IMR-90 (cell line): ENCODE measurements at regions not wholly inside any gene's neighbourhood (a gene's known extent, or its start where the extent isn't known, plus 50 kb on each side); places are given as distances from the start of the nearest gene placed in this dataset.

Experiments
- ATAC-seq: fragments of 200-7000 bp; cut with Tn5 transposase; 2 replicates; pipeline ENCODE4 v1.9.1; 2020; ENCODE audit warnings: low read depth, mild to moderate bottlenecking, moderate library complexity
- BruUV-seq: library from RNA; stranded (reverse); fragments of 400-500 nt; replicated peaks from 2 replicates; lab custom pipeline; 2021; lab: Mats Ljungman, UMichigan
- CTCF ChIA-PET: fragments of 300-600 bp; formaldehyde crosslinking; extraction: SDS; loops from one replicate; lab custom pipeline; 2021; ENCODE audit warnings: antibody characterized with exemption; lab: Yijun Ruan, JAX
- POLR2A ChIA-PET: fragments of 300-600 bp; sonication (Branson Sonifier 250); formaldehyde crosslinking; loops from one replicate; lab custom pipeline; 2022; ENCODE audit warnings: antibody characterized with exemption; ENCODE audit not compliant: unreplicated experiment; lab: Charles Lee
- DNase-seq: peaks from one replicate; pipeline ENCODE4 v3.0.0; 2013
- H2AFZ ChIP-seq: replicated peaks from 2 replicates; pipeline ENCODE3; 2013; ENCODE audit warnings: low read length, mild to moderate bottlenecking; ENCODE audit not compliant: poor library complexity
- H2AK5ac ChIP-seq: 2 replicates; pipeline ENCODE4 v1.6.1; 2013; ENCODE audit warnings: low read depth, low read length, inconsistent platforms
- H2AK9ac ChIP-seq: replicated peaks from 2 replicates; pipeline ENCODE3; 2013; ENCODE audit warnings: mild to moderate bottlenecking, low read depth, low read length, moderate library complexity; ENCODE audit not compliant: poor library complexity
- H2BK120ac ChIP-seq: 2 replicates; pipeline ENCODE4 v1.6.1; 2013; ENCODE audit warnings: low read depth, low read length, inconsistent platforms
- H2BK15ac ChIP-seq: 3 replicates; pipeline ENCODE4 v1.6.1; 2013; ENCODE audit warnings: low read depth, low read length, inconsistent platforms
- H2BK20ac ChIP-seq: 2 replicates; pipeline ENCODE4 v1.6.1; 2013; ENCODE audit warnings: low read depth, mild to moderate bottlenecking, inconsistent platforms, low read length, moderate library complexity
- H2BK5ac ChIP-seq: 2 replicates; pipeline ENCODE4 v1.6.1; 2013; ENCODE audit warnings: mild to moderate bottlenecking, low read depth, low read length, inconsistent platforms; ENCODE audit not compliant: poor library complexity, severe bottlenecking
- H3K14ac ChIP-seq: replicated peaks from 2 replicates; pipeline ENCODE4 v1.6.1; 2013; ENCODE audit warnings: low read depth, low read length, inconsistent platforms
- H3K18ac ChIP-seq: 2 replicates; pipeline ENCODE4 v1.6.1; 2013; ENCODE audit warnings: low read depth, low read length, control low read depth
- H3K23ac ChIP-seq: 2 replicates; pipeline ENCODE4 v1.6.1; 2013; ENCODE audit warnings: low read depth, low read length, inconsistent platforms
- H3K27ac ChIP-seq: 2 replicates; pipeline ENCODE4 v1.5.1; 2013; ENCODE audit warnings: mild to moderate bottlenecking, control low read depth, low read length; ENCODE audit not compliant: insufficient read depth
- H3K27me3 ChIP-seq: 2 replicates; pipeline ENCODE4 v1.6.1; 2013; ENCODE audit warnings: low read length; ENCODE audit not compliant: control insufficient read depth, insufficient read depth
- H3K36me3 ChIP-seq: 2 replicates; pipeline ENCODE4 v1.6.1; 2013; ENCODE audit warnings: low read length, mixed read lengths; ENCODE audit not compliant: control insufficient read depth, insufficient read depth
- H3K4ac ChIP-seq: 2 replicates; pipeline ENCODE4 v1.6.1; 2013; ENCODE audit warnings: low read depth, low read length, inconsistent platforms
- H3K4me1 ChIP-seq: 2 replicates; pipeline ENCODE4 v1.6.1; 2013; ENCODE audit warnings: low read length, mixed read lengths; ENCODE audit not compliant: control insufficient read depth, insufficient read depth
- H3K4me2 ChIP-seq: 2 replicates; pipeline ENCODE4 v1.6.1; 2013; ENCODE audit warnings: low read depth, mild to moderate bottlenecking, control low read depth, low read length, moderate library complexity
- H3K4me3 ChIP-seq: 2 replicates; pipeline ENCODE4 v1.5.1; 2013; ENCODE audit warnings: low read depth, mild to moderate bottlenecking, control low read depth, low read length, moderate library complexity; ENCODE audit not compliant: insufficient read depth
- H3K56ac ChIP-seq: 2 replicates; pipeline ENCODE4 v1.6.1; 2013; ENCODE audit warnings: low read length, inconsistent platforms; ENCODE audit not compliant: insufficient read depth; ENCODE audit errors: extremely low read depth
- H3K79me1 ChIP-seq, 2 experiments: 2 replicates each; pipeline ENCODE4 v1.6.1; 2013; ENCODE audit warnings: low read length in 2 of 2, inconsistent platforms in 1 of 2, low read depth in 1 of 2
- H3K9ac ChIP-seq: 2 replicates; pipeline ENCODE4 v1.6.1; 2013; ENCODE audit warnings: low read depth, low read length, control low read depth
- H3K9me1 ChIP-seq: 2 replicates; pipeline ENCODE4 v1.6.1; 2013; ENCODE audit warnings: low read length, inconsistent platforms; ENCODE audit not compliant: insufficient read depth
- H3K9me3 ChIP-seq: 2 replicates; pipeline ENCODE4 v1.6.1; 2013; ENCODE audit warnings: low read length; ENCODE audit not compliant: control insufficient read depth, insufficient read depth
- H4K20me1 ChIP-seq: 2 replicates; pipeline ENCODE4 v1.6.1; 2013; ENCODE audit warnings: low read length, inconsistent platforms; ENCODE audit not compliant: insufficient read depth
- H4K5ac ChIP-seq: 2 replicates; pipeline ENCODE4 v1.6.1; 2013; ENCODE audit warnings: mild to moderate bottlenecking, low read depth, low read length, control low read depth
- H4K8ac ChIP-seq, 2 experiments: 2 replicates each; pipeline ENCODE4 v1.6.1; 2013; ENCODE audit warnings: low read depth in 2 of 2, low read length in 2 of 2, control low read depth in 1 of 2, inconsistent platforms in 1 of 2
- H4K91ac ChIP-seq: 2 replicates; pipeline ENCODE4 v1.6.1; 2013; ENCODE audit warnings: low read depth, low read length, inconsistent platforms; ENCODE audit not compliant: insufficient read depth
- FOS ChIP-seq: fragments of 150-350 bp; IDR thresholded peaks from 2 replicates; pipeline ENCODE4 v1.6.1; 2016; ENCODE audit warnings: low read depth, low read length
- SMC3 ChIP-seq: fragments of 150-350 bp; IDR thresholded peaks from 2 replicates; pipeline ENCODE4 v1.6.1; 2016; ENCODE audit warnings: low read depth, mild to moderate bottlenecking, antibody characterized with exemption, low read length, moderate library complexity
- WGBS, 2 experiments: methylation state at CpG; one replicate each; pipeline versions ENCODE4 v1.1.5 to v1.1.7; 2013; ENCODE audit warnings: missing lambda C conversion rate in 2 of 2; ENCODE audit not compliant: insufficient read length in 1 of 2; ENCODE audit errors: extremely low coverage in 2 of 2; 5-methylcytosine and 5-hydroxymethylcytosine counted together
- dilution Hi-C: fragments of 300-500 bp; cut with HindIII; formaldehyde crosslinking; loops from one replicate; pipeline ENCODE4 v1.14.3; 2018; ENCODE audit warnings: low sequenced_read_pairs; ENCODE audit not compliant: unreplicated experiment
- in situ Hi-C: fragments of 300-500 bp; cut with MboI; formaldehyde crosslinking; loops from 3 replicates; pipeline ENCODE4 v1.14.3; 2019; ENCODE audit warnings: low sequenced_read_pairs, inconsistent platforms, mixed read lengths
- intact Hi-C: fragments of 100-400 bp; cut with micrococcal nuclease; formaldehyde crosslinking; loops from 2 replicates; pipeline ENCODE4 v1.10.0; 2022

DNA sequence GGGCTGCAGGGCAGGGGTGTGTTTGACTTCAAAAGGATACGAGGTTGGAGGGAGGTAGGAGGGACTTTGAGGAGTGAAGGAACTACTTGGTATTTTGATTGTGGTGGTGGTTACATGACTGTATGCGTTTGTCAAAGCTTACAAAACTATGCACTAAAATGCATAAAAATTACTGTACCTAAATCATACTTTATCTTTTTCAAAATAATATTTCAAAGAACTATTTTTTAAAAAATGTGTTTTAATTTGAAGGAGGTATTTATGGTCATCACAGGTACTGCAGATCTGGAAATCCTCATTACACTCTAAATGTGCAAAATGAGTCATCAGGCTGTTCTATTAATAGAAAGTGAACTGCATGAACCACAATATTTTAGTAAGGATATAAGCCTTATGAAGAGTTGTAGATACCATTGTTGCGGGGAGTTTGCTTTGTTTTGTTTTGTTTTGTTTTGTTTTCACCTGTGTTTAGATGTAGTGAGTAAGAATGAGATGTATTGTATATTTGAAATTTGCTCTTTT is 116.9 kb downstream of the ARRDC3 start:
- Histone ChIP-seq H4K8ac (no peak overlapping the region), H4K5ac (no peak overlapping the region), H3K36me3 (no peaks in the 10 kb centered on the region), H2AK5ac (no peak overlapping the region), H2AK9ac (no peak overlapping the region), H3K14ac (no peak overlapping the region), H3K9me1 (no peaks in the 10 kb centered on the region), H3K18ac (peak overlapping the region; percentile 3; the same call in 1 of the 2 replicates), H3K27ac (no peak overlapping the region), H3K9ac (no peak overlapping the region), H3K4ac (no peak overlapping the region), H3K4me3 (no peak overlapping the region), H3K27me3 (no peaks in the 10 kb centered on the region), H4K91ac (no peak overlapping the region), H2BK120ac (no peak overlapping the region), H2BK20ac (peak overlapping the region; percentile 65; the same call in 1 of the 2 replicates), H2AFZ (no peak overlapping the region), H3K4me1 (peaks cover 2% of the 10 kb centered on the region; the same call in 1 of the 2 replicates), H4K20me1 (no peaks in the 10 kb centered on the region), H3K9me3 (no peaks in the 10 kb centered on the region), H3K23ac (no peak overlapping the region), H2BK15ac (no peak overlapping the region), H2BK5ac (no peak overlapping the region), H3K56ac (no peak overlapping the region), H3K4me2 (peak overlapping the region; percentile 23; the same call in 1 of the 2 replicates), H3K79me1 (no peaks in the 10 kb centered on the region)
- BruUV-seq: no TSS peak
- intact Hi-C loops (no loop called here), in situ Hi-C loops (no loop called here), dilution Hi-C loops (no loop called here)
- TF ChIP-seq FOS (peak; percentile 58; the same call in 1 of the 2 replicates), SMC3 (no peak)
- WGBS, 2 experiments: no CpG with 5 or more reads among the region's 3 CpGs
- DNase-seq: peak; percentile 73
- ChIA-PET CTCF (interaction anchor here (1.1 kb wide), 1 partner anchor 96 kb away, joined by 3 read pairs; no protein-coding TSS in a partner anchor), POLR2A (interaction anchor here (0.7 kb wide), 1 partner anchor 117 kb away, joined by 4 read pairs; no protein-coding TSS in a partner anchor)
- ATAC-seq: no peak
